ENCODE measurements at regions not wholly inside any gene's neighbourhood (a gene's known extent, or its start where the extent isn't known, plus 50 kb on each side); places are given as distances from the start of the nearest gene placed in this dataset.

- H3K4me3 Mint-ChIP-seq = no peak overlapping the region
- TF ChIP-seq CTCF (IDR thresholded peaks at IDR 0.05) = peak; percentile 57
- no peaks in the 10 kb centered on the region for H3K9me3 Mint-ChIP-seq
- H3K27me3 Mint-ChIP-seq (ENCODE audit: insufficient read depth) = peaks cover 18% of the 10 kb centered on the region
- no peaks in the 10 kb centered on the region for H3K36me3 Mint-ChIP-seq (ENCODE audit: low read depth)
- no peak overlapping the region for H3K27ac Mint-ChIP-seq
- H3K4me1 Mint-ChIP-seq (ENCODE audit: low read depth) = no peaks in the 10 kb centered on the region
- no peak for DNase-seq
These were observed 104.9 kb upstream of the NXT1 start for GRCh38 chr20:23245553-23246181.

GRCh38 chr20:23244916-23245552 is 105.6 kb upstream of the NXT1 start:
- no peaks in the 10 kb centered on the region for H3K36me3 Mint-ChIP-seq (ENCODE audit: low read depth)
- H3K27ac Mint-ChIP-seq = no peak overlapping the region
- DNase-seq = no peak
- H3K27me3 Mint-ChIP-seq (ENCODE audit: insufficient read depth) = peaks cover 15% of the 10 kb centered on the region
- no peaks in the 10 kb centered on the region for H3K4me1 Mint-ChIP-seq (ENCODE audit: low read depth)
- H3K9me3 Mint-ChIP-seq = no peaks in the 10 kb centered on the region
- no peak for TF ChIP-seq CTCF (IDR thresholded peaks at IDR 0.05)
- no peak overlapping the region for H3K4me3 Mint-ChIP-seq

- DNase-seq = no peak
- Mint-ChIP-seq H3K27me3 (ENCODE audit: insufficient read depth) (peaks cover 13% of the 10 kb centered on the region), H3K36me3 (ENCODE audit: low read depth) (no peaks in the 10 kb centered on the region), H3K4me3 (no peak overlapping the region), H3K4me1 (ENCODE audit: low read depth) (no peaks in the 10 kb centered on the region), H3K9me3 (no peaks in the 10 kb centered on the region), H3K27ac (no peak overlapping the region)
- TF ChIP-seq CTCF (IDR thresholded peaks at IDR 0.05) = no peak
These were observed 106.3 kb upstream of the NXT1 start for GRCh38 chr20:23244156-23244915.

GRCh38 chr20:23243791-23244155 is 106.8 kb upstream of the NXT1 start:
- no peak for TF ChIP-seq CTCF (IDR thresholded peaks at IDR 0.05)
- H3K4me3 Mint-ChIP-seq = no peak overlapping the region
- no peak overlapping the region for H3K27ac Mint-ChIP-seq
- no peaks in the 10 kb centered on the region for H3K36me3 Mint-ChIP-seq (ENCODE audit: low read depth)
- H3K4me1 Mint-ChIP-seq (ENCODE audit: low read depth) = no peaks in the 10 kb centered on the region
- no peaks in the 10 kb centered on the region for H3K9me3 Mint-ChIP-seq
- no peak for DNase-seq
- H3K27me3 Mint-ChIP-seq (ENCODE audit: insufficient read depth) = peaks cover 18% of the 10 kb centered on the region

- H3K36me3 Mint-ChIP-seq (ENCODE audit: low read depth) = no peaks in the 10 kb centered on the region
- H3K9me3 Mint-ChIP-seq = no peaks in the 10 kb centered on the region
- TF ChIP-seq CTCF (IDR thresholded peaks at IDR 0.05) = no peak
- no peaks in the 10 kb centered on the region for H3K4me1 Mint-ChIP-seq (ENCODE audit: low read depth)
- H3K27me3 Mint-ChIP-seq (ENCODE audit: insufficient read depth) = peaks cover 24% of the 10 kb centered on the region
- DNase-seq = no peak
- H3K4me3 Mint-ChIP-seq = no peak overlapping the region
- H3K27ac Mint-ChIP-seq = no peak overlapping the region
These were observed 107.9 kb upstream of the NXT1 start for GRCh38 chr20:23242556-23243180.
